Psoas muscle (tissue), 7 donors: ENCODE measurements at regions not wholly inside any gene's neighbourhood (a gene's known extent, or its start where the extent isn't known, plus 50 kb on each side); places are given as distances from the start of the nearest gene placed in this dataset.

Experiments
- ATAC-seq, 4 donors: fragments of 200-7000 bp; cut with Tn5 transposase; one replicate each; pipeline ENCODE4 v1.9.1; 2020; ENCODE audit warnings: moderate library complexity in 3 of 4, mild to moderate bottlenecking in 2 of 4
- DNase-seq, 2 donors: peaks; one replicate each; pipeline ENCODE4 v3.0.0-alpha.2; 2020
- H3K27ac ChIP-seq: fragments of 200-600 bp; one replicate; pipeline ENCODE4 v1.8.0; 2022
- H3K27me3 ChIP-seq, 3 donors: fragments of 200-600 bp in 1 of 3; one replicate each; pipeline versions ENCODE4 v1.6.1 to v1.8.0; 2013 to 2022; ENCODE audit warnings: low read length in 2 of 3, mild to moderate bottlenecking in 2 of 3, moderate library complexity in 1 of 3; ENCODE audit not compliant: insufficient read depth in 3 of 3
- H3K36me3 ChIP-seq, 2 donors: fragments of 200-600 bp in 1 of 2; one replicate each; pipeline versions ENCODE4 v1.6.1 to v1.8.0; 2013 to 2022; ENCODE audit warnings: low read depth in 1 of 2, mild to moderate bottlenecking in 1 of 2, moderate library complexity in 1 of 2; ENCODE audit not compliant: insufficient read depth in 1 of 2
- H3K4me1 ChIP-seq: fragments of 200-600 bp; one replicate; pipeline ENCODE4 v1.8.0; 2022
- H3K4me3 ChIP-seq: fragments of 200-600 bp; one replicate; pipeline ENCODE4 v1.8.0; 2022; ENCODE audit warnings: mild to moderate bottlenecking
- H3K9me3 ChIP-seq: fragments of 200-600 bp; one replicate; pipeline ENCODE4 v1.8.0; 2022
- CTCF ChIP-seq: fragments of 200-600 bp; IDR thresholded peaks from one replicate; pipeline ENCODE4 v1.8.0; 2022; ENCODE audit warnings: antibody characterized with exemption
- WGBS, 3 donors: extraction: QIAGEN DNeasy Blood & Tissue Kit; methylation state at CpG; one replicate each; pipeline versions ENCODE4 v1.1.6 to v1.1.7; 2013; 5-methylcytosine and 5-hydroxymethylcytosine counted together
- intact Hi-C, 2 donors: fragments of 100-400 bp; cut with DNase I; formaldehyde crosslinking; loops; one replicate each; pipeline versions ENCODE4 v1.11.0 to v1.14.2; 2022
- donor health status: healthy with polysubstance abuse.
- donor health status: DM: no; HTN: no; CAD: no; lungs with moderate emphysema.
- donor health status: Bipolar disorder and iron deficiency.
- donor health status: healthy.
- donor health status: DM: yes; HTN: yes; CAD: no.
- donor health status: DM: no; HTN: no; CAD: no.
- donor health status: DM: yes; HTN: yes; CAD: no.

DNA sequence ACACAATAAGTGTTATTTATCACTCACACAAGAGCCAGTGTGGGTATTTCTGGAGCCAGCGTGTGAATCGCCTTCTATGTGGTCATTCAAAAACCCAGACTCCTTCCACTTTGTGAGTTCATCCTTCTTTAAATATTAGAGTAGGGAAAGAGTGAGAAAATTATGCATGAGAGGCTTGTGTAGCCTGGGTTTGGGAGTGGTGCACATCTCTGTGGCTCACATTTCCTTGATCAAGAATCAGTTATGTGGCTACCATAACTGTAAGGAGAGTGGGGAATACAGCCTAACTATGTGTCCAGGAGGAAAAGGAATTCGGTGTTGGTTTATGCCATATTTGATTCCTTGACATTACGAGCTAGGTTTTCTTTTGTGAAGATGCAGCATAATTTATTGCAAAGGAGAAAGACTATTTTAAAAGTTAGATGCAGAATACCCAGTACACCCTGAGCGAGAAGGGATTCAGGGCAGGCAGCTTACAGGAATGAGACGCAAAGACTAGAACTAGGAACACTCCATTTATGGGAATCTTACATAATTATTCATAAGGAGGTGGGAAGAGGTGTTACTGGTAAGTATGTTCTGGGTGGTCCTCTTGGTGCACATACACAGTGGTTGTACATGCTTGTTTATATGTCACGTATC lies 638.5 kb downstream of the COL12A1 start:
- WGBS, 3 donors: 93 to 96% (median 94%) methylated on average over 7 of the region's 7 CpGs
- Histone ChIP-seq H3K27ac (no peak overlapping the region), H3K36me3 (no peaks in the 10 kb centered on the region), H3K9me3 (no peaks in the 10 kb centered on the region), H3K4me1 (no peaks in the 10 kb centered on the region), H3K4me3 (no peak overlapping the region), H3K27me3 (no peaks in the 10 kb centered on the region)
- intact Hi-C loops: no loop called here
- ATAC-seq (no peak), DNase-seq (no peak)
- TF ChIP-seq CTCF: no peak

DNA sequence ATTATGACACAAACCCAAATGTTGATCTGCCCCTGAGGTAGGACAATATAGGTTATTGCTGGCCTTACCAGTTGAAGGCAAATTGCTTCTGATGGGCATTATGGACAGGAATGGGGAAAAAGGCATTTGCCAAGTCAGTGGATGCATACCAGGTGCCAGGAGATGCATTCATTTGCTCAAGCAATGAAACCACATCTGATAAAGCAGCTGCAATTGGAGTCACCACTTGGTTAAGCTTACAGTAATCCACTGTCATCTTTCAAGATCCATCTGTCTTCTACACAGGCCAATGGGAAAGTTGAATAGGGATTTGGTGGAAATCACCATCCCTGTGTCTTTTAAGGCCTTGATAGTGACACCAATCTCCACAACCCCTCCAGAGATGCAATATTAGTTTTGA lies 648.6 kb downstream of the COL12A1 start:
- Histone ChIP-seq H3K4me3 (no peak overlapping the region), H3K27ac (no peak overlapping the region), H3K27me3 (no peaks in the 10 kb centered on the region), H3K9me3 (no peaks in the 10 kb centered on the region), H3K4me1 (no peaks in the 10 kb centered on the region), H3K36me3 (no peaks in the 10 kb centered on the region)
- ATAC-seq (no peak), DNase-seq (no peak)
- intact Hi-C loops: no loop called here
- no peak for TF ChIP-seq CTCF

GRCh38 chr6:74554041-74554440 lies 651.8 kb downstream of the COL12A1 start:
- H3K36me3 ChIP-seq: no peaks in the 10 kb centered on the region
- no peak overlapping the region for H3K27ac ChIP-seq
- ATAC-seq: no peak
- no peaks in the 10 kb centered on the region for H3K4me1 ChIP-seq
- no peak for TF ChIP-seq CTCF
- no peak overlapping the region for H3K4me3 ChIP-seq
- intact Hi-C loops: no loop called here
- 41 to 55% (median 45%) methylated on average over 2 of the region's 2 CpGs for WGBS, 3 donors
- DNase-seq: no peak
- no peaks in the 10 kb centered on the region for H3K9me3 ChIP-seq
- H3K27me3 ChIP-seq: peaks cover 0 to 2% (median 0%) of the 10 kb centered on the region in 3 donors

- H3K4me1 ChIP-seq: no peaks in the 10 kb centered on the region
- intact Hi-C loops: no loop called here
- no peak overlapping the region for H3K4me3 ChIP-seq
- ATAC-seq (no peak), DNase-seq (no peak)
- peaks cover 0 to 2% (median 0%) of the 10 kb centered on the region in 3 donors for H3K27me3 ChIP-seq
- no peaks in the 10 kb centered on the region for H3K9me3 ChIP-seq
- no peak for TF ChIP-seq CTCF
- H3K36me3 ChIP-seq: no peaks in the 10 kb centered on the region
- H3K27ac ChIP-seq: no peak overlapping the region
Measured at GRCh38 chr6:74551896-74552295, 654.0 kb downstream of the COL12A1 start.

DNA sequence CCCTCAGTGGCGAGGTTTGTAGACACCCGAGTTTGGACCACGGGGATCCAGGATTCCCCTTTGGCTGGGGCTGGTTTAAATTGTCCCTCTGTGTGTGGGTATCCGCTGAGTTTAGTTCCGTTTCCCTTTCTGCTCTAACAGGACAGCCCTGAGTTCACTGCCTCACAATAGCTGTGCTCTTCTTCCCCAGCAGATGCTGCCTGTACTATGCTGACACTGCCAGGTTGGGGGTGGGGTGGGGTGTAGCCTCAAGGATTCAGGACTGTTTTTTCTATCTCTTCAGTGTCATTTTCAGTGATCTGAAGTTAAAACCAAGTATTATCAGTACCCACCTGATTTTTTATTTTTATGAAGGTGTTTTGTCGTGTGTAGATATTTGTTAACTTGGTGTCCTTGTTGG lies 655.0 kb downstream of the COL12A1 start:
- peaks cover 0 to 2% (median 0%) of the 10 kb centered on the region in 3 donors for H3K27me3 ChIP-seq

More for the DNA sequence above, 655.0 kb downstream of the COL12A1 start:
- H3K36me3 ChIP-seq: no peaks in the 10 kb centered on the region
- no peak overlapping the region for H3K4me3 ChIP-seq
- no peak for DNase-seq
- TF ChIP-seq CTCF: no peak
- no peak overlapping the region for H3K27ac ChIP-seq
- H3K9me3 ChIP-seq: no peaks in the 10 kb centered on the region
- no peak for ATAC-seq
- H3K4me1 ChIP-seq: no peaks in the 10 kb centered on the region
- intact Hi-C loops: no loop called here
- WGBS, 3 donors: 84 to 91% (median 89%) methylated on average over 6 of the region's 6 CpGs
